Osteoblast (primary cell): ENCODE measurements at regions not wholly inside any gene's neighbourhood (a gene's known extent, or its start where the extent isn't known, plus 50 kb on each side); places are given as distances from the start of the nearest gene placed in this dataset.

Source experiments
- DNase-seq: peaks from one replicate; pipeline ENCODE4 v3.0.0; 2011; ENCODE audit warnings: low spot score, mixed read lengths; ENCODE audit not compliant: insufficient read length; ENCODE audit errors: missing footprints
- H2AFZ ChIP-seq: 2 replicates; pipeline ENCODE4 v1.6.0; 2011; ENCODE audit warnings: mild to moderate bottlenecking, low read length
- H3K27ac ChIP-seq: 2 replicates; pipeline ENCODE4 v1.5.1; 2011; ENCODE audit warnings: mild to moderate bottlenecking, low read depth, low read length, moderate library complexity
- H3K27me3 ChIP-seq: 2 replicates; pipeline ENCODE4 v1.6.0; 2012; ENCODE audit warnings: mild to moderate bottlenecking, control low read depth, inconsistent platforms, low read length, moderate library complexity; ENCODE audit not compliant: insufficient read depth
- H3K36me3 ChIP-seq: 2 replicates; pipeline ENCODE4 v1.5.1; 2011; ENCODE audit warnings: mild to moderate bottlenecking, low read length, control low read depth, moderate library complexity; ENCODE audit not compliant: insufficient read depth
- H3K4me1 ChIP-seq: 2 replicates; pipeline ENCODE4 v1.5.1; 2011; ENCODE audit warnings: mild to moderate bottlenecking, low read length, control low read depth, moderate library complexity; ENCODE audit not compliant: insufficient read depth
- H3K4me2 ChIP-seq: 2 replicates; pipeline ENCODE4 v1.6.0; 2011; ENCODE audit warnings: mild to moderate bottlenecking, low read length; ENCODE audit not compliant: insufficient read depth
- H3K4me3 ChIP-seq: fragments of 200-600 bp; sonication (generic); 3 replicates; pipeline ENCODE4 v1.5.1; 2012; ENCODE audit warnings: mild to moderate bottlenecking, low read length, inconsistent platforms; ENCODE audit not compliant: insufficient read depth
- H3K79me2 ChIP-seq: 2 replicates; pipeline ENCODE4 v1.6.0; 2012; ENCODE audit warnings: mild to moderate bottlenecking, low read length, control low read depth, inconsistent platforms; ENCODE audit not compliant: insufficient read depth
- H3K9me3 ChIP-seq: 2 replicates; pipeline ENCODE4 v1.5.1; 2011; ENCODE audit warnings: low read depth, low read length, control low read depth
- H4K20me1 ChIP-seq: 2 replicates; pipeline ENCODE4 v1.6.0; 2012; ENCODE audit warnings: mild to moderate bottlenecking, low read length, control low read depth; ENCODE audit not compliant: insufficient read depth
- CTCF ChIP-seq: IDR thresholded peaks from 2 replicates; pipeline ENCODE4 v1.5.1; 2011; ENCODE audit warnings: mild to moderate bottlenecking, low read depth, low read length, moderate library complexity; ENCODE audit errors: extremely low read depth

GRCh38 chr7:121603886-121604285 lies 207.8 kb upstream of the FAM3C start:
- H3K4me2 ChIP-seq, result no peak overlapping the region
- H3K27ac ChIP-seq, result no peak overlapping the region
- no peaks in the 10 kb centered on the region for H3K9me3 ChIP-seq
- no peaks in the 10 kb centered on the region for H3K79me2 ChIP-seq
- H4K20me1 ChIP-seq, result no peaks in the 10 kb centered on the region
- H3K36me3 ChIP-seq, result no peaks in the 10 kb centered on the region
- DNase-seq, result no peak
- no peak for TF ChIP-seq CTCF
- H3K4me1 ChIP-seq, result peaks cover 16% of the 10 kb centered on the region
- H3K27me3 ChIP-seq, result no peaks in the 10 kb centered on the region
- no peak overlapping the region for H2AFZ ChIP-seq
- H3K4me3 ChIP-seq, result no peak overlapping the region

- Histone ChIP-seq H3K27me3 (no peaks in the 10 kb centered on the region), H4K20me1 (no peaks in the 10 kb centered on the region), H3K4me1 (peaks cover 6% of the 10 kb centered on the region), H3K4me3 (no peak overlapping the region), H2AFZ (no peak overlapping the region), H3K36me3 (no peaks in the 10 kb centered on the region), H3K27ac (no peak overlapping the region), H3K79me2 (no peaks in the 10 kb centered on the region), H3K9me3 (no peaks in the 10 kb centered on the region), H3K4me2 (no peak overlapping the region)
- DNase-seq, result no peak
- TF ChIP-seq CTCF, result no peak
Observed at GRCh38 chr7:121599887-121600286, 203.8 kb upstream of the FAM3C start.

- no peak for DNase-seq
- Histone ChIP-seq H3K27me3 (no peaks in the 10 kb centered on the region), H3K4me3 (no peak overlapping the region), H2AFZ (peak overlapping the region; percentile 47), H3K4me1 (no peaks in the 10 kb centered on the region), H3K36me3 (no peaks in the 10 kb centered on the region), H3K27ac (no peak overlapping the region), H4K20me1 (no peaks in the 10 kb centered on the region), H3K79me2 (no peaks in the 10 kb centered on the region), H3K9me3 (no peaks in the 10 kb centered on the region), H3K4me2 (no peak overlapping the region)
- no peak for TF ChIP-seq CTCF
Observed at GRCh38 chr7:121595758-121596696, 199.9 kb upstream of the FAM3C start.

- Histone ChIP-seq H3K27ac (no peak overlapping the region), H3K4me1 (no peaks in the 10 kb centered on the region), H3K4me3 (no peak overlapping the region), H3K9me3 (no peaks in the 10 kb centered on the region), H3K79me2 (no peaks in the 10 kb centered on the region), H3K4me2 (no peak overlapping the region), H2AFZ (no peak overlapping the region), H4K20me1 (no peaks in the 10 kb centered on the region), H3K36me3 (no peaks in the 10 kb centered on the region), H3K27me3 (no peaks in the 10 kb centered on the region)
- no peak for DNase-seq
- TF ChIP-seq CTCF, result no peak
Observed at GRCh38 chr7:121591926-121592325, 195.8 kb upstream of the FAM3C start.
